Superior temporal gyrus (tissue), 1 donor: ENCODE measurements at regions not wholly inside any gene's neighbourhood (a gene's known extent, or its start where the extent isn't known, plus 50 kb on each side); places are given as distances from the start of the nearest gene placed in this dataset.

ENCODE experiments used
- DNase-seq: peaks from one replicate; pipeline ENCODE4 v3.0.0-alpha.2; 2016; ENCODE audit errors: extremely low spot score

DNA sequence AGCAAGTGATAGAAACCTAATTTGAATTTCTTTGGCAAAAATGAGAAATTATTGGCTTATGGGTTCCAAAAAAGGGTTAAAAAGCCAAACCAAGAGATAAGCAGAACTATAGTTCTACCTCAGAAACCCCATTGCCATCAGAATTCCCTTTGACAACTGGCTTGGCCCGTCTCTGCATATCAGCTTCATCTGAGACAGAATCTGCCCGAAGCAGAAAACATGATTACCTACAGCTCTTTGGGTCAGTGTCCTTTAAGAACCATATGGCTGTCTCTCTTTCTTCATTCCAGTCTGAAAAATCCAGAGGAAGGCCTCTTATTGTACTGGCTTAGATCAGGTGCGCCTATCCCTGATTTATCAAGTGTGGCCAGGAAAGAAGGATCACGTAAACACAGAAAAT lies 49.8 kb upstream of the AGPS start:
- no peak for DNase-seq
